IMR-90 (cell line): ENCODE measurements at regions not wholly inside any gene's neighbourhood (a gene's known extent, or its start where the extent isn't known, plus 50 kb on each side); places are given as distances from the start of the nearest gene placed in this dataset.

Experiments
- ATAC-seq: fragments of 200-7000 bp; cut with Tn5 transposase; 2 replicates; pipeline ENCODE4 v1.9.1; 2020; ENCODE audit warnings: low read depth, mild to moderate bottlenecking, moderate library complexity
- BruUV-seq: library from RNA; stranded (reverse); fragments of 400-500 nt; replicated peaks from 2 replicates; lab custom pipeline; 2021; lab: Mats Ljungman, UMichigan
- CTCF ChIA-PET: fragments of 300-600 bp; formaldehyde crosslinking; extraction: SDS; loops from one replicate; lab custom pipeline; 2021; ENCODE audit warnings: antibody characterized with exemption; lab: Yijun Ruan, JAX
- POLR2A ChIA-PET: fragments of 300-600 bp; sonication (Branson Sonifier 250); formaldehyde crosslinking; loops from one replicate; lab custom pipeline; 2022; ENCODE audit warnings: antibody characterized with exemption; ENCODE audit not compliant: unreplicated experiment; lab: Charles Lee
- DNase-seq: peaks from one replicate; pipeline ENCODE4 v3.0.0; 2013
- H2AFZ ChIP-seq: replicated peaks from 2 replicates; pipeline ENCODE3; 2013; ENCODE audit warnings: low read length, mild to moderate bottlenecking; ENCODE audit not compliant: poor library complexity
- H2AK5ac ChIP-seq: 2 replicates; pipeline ENCODE4 v1.6.1; 2013; ENCODE audit warnings: low read depth, low read length, inconsistent platforms
- H2AK9ac ChIP-seq: replicated peaks from 2 replicates; pipeline ENCODE3; 2013; ENCODE audit warnings: mild to moderate bottlenecking, low read depth, low read length, moderate library complexity; ENCODE audit not compliant: poor library complexity
- H2BK120ac ChIP-seq: 2 replicates; pipeline ENCODE4 v1.6.1; 2013; ENCODE audit warnings: low read depth, low read length, inconsistent platforms
- H2BK15ac ChIP-seq: 3 replicates; pipeline ENCODE4 v1.6.1; 2013; ENCODE audit warnings: low read depth, low read length, inconsistent platforms
- H2BK20ac ChIP-seq: 2 replicates; pipeline ENCODE4 v1.6.1; 2013; ENCODE audit warnings: low read depth, mild to moderate bottlenecking, inconsistent platforms, low read length, moderate library complexity
- H2BK5ac ChIP-seq: 2 replicates; pipeline ENCODE4 v1.6.1; 2013; ENCODE audit warnings: mild to moderate bottlenecking, low read depth, low read length, inconsistent platforms; ENCODE audit not compliant: poor library complexity, severe bottlenecking
- H3K14ac ChIP-seq: replicated peaks from 2 replicates; pipeline ENCODE4 v1.6.1; 2013; ENCODE audit warnings: low read depth, low read length, inconsistent platforms
- H3K18ac ChIP-seq: 2 replicates; pipeline ENCODE4 v1.6.1; 2013; ENCODE audit warnings: low read depth, low read length, control low read depth
- H3K23ac ChIP-seq: 2 replicates; pipeline ENCODE4 v1.6.1; 2013; ENCODE audit warnings: low read depth, low read length, inconsistent platforms
- H3K27ac ChIP-seq: 2 replicates; pipeline ENCODE4 v1.5.1; 2013; ENCODE audit warnings: mild to moderate bottlenecking, control low read depth, low read length; ENCODE audit not compliant: insufficient read depth
- H3K27me3 ChIP-seq: 2 replicates; pipeline ENCODE4 v1.6.1; 2013; ENCODE audit warnings: low read length; ENCODE audit not compliant: control insufficient read depth, insufficient read depth
- H3K36me3 ChIP-seq: 2 replicates; pipeline ENCODE4 v1.6.1; 2013; ENCODE audit warnings: low read length, mixed read lengths; ENCODE audit not compliant: control insufficient read depth, insufficient read depth
- H3K4ac ChIP-seq: 2 replicates; pipeline ENCODE4 v1.6.1; 2013; ENCODE audit warnings: low read depth, low read length, inconsistent platforms
- H3K4me1 ChIP-seq: 2 replicates; pipeline ENCODE4 v1.6.1; 2013; ENCODE audit warnings: low read length, mixed read lengths; ENCODE audit not compliant: control insufficient read depth, insufficient read depth
- H3K4me2 ChIP-seq: 2 replicates; pipeline ENCODE4 v1.6.1; 2013; ENCODE audit warnings: low read depth, mild to moderate bottlenecking, control low read depth, low read length, moderate library complexity
- H3K4me3 ChIP-seq: 2 replicates; pipeline ENCODE4 v1.5.1; 2013; ENCODE audit warnings: low read depth, mild to moderate bottlenecking, control low read depth, low read length, moderate library complexity; ENCODE audit not compliant: insufficient read depth
- H3K56ac ChIP-seq: 2 replicates; pipeline ENCODE4 v1.6.1; 2013; ENCODE audit warnings: low read length, inconsistent platforms; ENCODE audit not compliant: insufficient read depth; ENCODE audit errors: extremely low read depth
- H3K79me1 ChIP-seq, 2 experiments: 2 replicates each; pipeline ENCODE4 v1.6.1; 2013; ENCODE audit warnings: low read length in 2 of 2, inconsistent platforms in 1 of 2, low read depth in 1 of 2
- H3K9ac ChIP-seq: 2 replicates; pipeline ENCODE4 v1.6.1; 2013; ENCODE audit warnings: low read depth, low read length, control low read depth
- H3K9me1 ChIP-seq: 2 replicates; pipeline ENCODE4 v1.6.1; 2013; ENCODE audit warnings: low read length, inconsistent platforms; ENCODE audit not compliant: insufficient read depth
- H3K9me3 ChIP-seq: 2 replicates; pipeline ENCODE4 v1.6.1; 2013; ENCODE audit warnings: low read length; ENCODE audit not compliant: control insufficient read depth, insufficient read depth
- H4K20me1 ChIP-seq: 2 replicates; pipeline ENCODE4 v1.6.1; 2013; ENCODE audit warnings: low read length, inconsistent platforms; ENCODE audit not compliant: insufficient read depth
- H4K5ac ChIP-seq: 2 replicates; pipeline ENCODE4 v1.6.1; 2013; ENCODE audit warnings: mild to moderate bottlenecking, low read depth, low read length, control low read depth
- H4K8ac ChIP-seq, 2 experiments: 2 replicates each; pipeline ENCODE4 v1.6.1; 2013; ENCODE audit warnings: low read depth in 2 of 2, low read length in 2 of 2, control low read depth in 1 of 2, inconsistent platforms in 1 of 2
- H4K91ac ChIP-seq: 2 replicates; pipeline ENCODE4 v1.6.1; 2013; ENCODE audit warnings: low read depth, low read length, inconsistent platforms; ENCODE audit not compliant: insufficient read depth
- BHLHE40 ChIP-seq: fragments of 150-350 bp; IDR thresholded peaks from 2 replicates; pipeline ENCODE4 v1.6.1; 2016; ENCODE audit warnings: mild to moderate bottlenecking, low read depth, low read length
- CEBPB ChIP-seq: IDR thresholded peaks from 2 replicates; pipeline ENCODE4 v1.6.1; 2012; ENCODE audit warnings: low read depth, low read length, improper control_type of control experiment
- CHD1 ChIP-seq: IDR thresholded peaks from 2 replicates; pipeline ENCODE4 v1.6.1; 2012; ENCODE audit warnings: low read depth, low read length, improper control_type of control experiment
- MAZ ChIP-seq: IDR thresholded peaks from 2 replicates; pipeline ENCODE4 v1.6.1; 2012; ENCODE audit warnings: low read depth, mild to moderate bottlenecking, low read length, improper control_type of control experiment, moderate library complexity, borderline replicate concordance
- MXI1 ChIP-seq: IDR thresholded peaks from 2 replicates; pipeline ENCODE4 v1.6.1; 2012; ENCODE audit warnings: low read depth, mild to moderate bottlenecking, low read length, moderate library complexity, borderline replicate concordance
- NFE2L2 ChIP-seq: fragments of 150-350 bp; IDR thresholded peaks from 2 replicates; pipeline ENCODE4 v1.6.1; 2016; ENCODE audit warnings: low read depth, mild to moderate bottlenecking, low read length
- POLR2A ChIP-seq: IDR thresholded peaks from 2 replicates; pipeline ENCODE4 v1.6.1; 2012; ENCODE audit warnings: mild to moderate bottlenecking, low read depth, low read length
- RAD21 ChIP-seq: IDR thresholded peaks from 2 replicates; pipeline ENCODE4 v1.6.1; 2012; ENCODE audit warnings: low read length, improper control_type of control experiment
- RFX5 ChIP-seq: IDR thresholded peaks from 2 replicates; pipeline ENCODE4 v1.8.0; 2012; ENCODE audit warnings: low read depth, mild to moderate bottlenecking, low read length, moderate library complexity
- SMC3 ChIP-seq: fragments of 150-350 bp; IDR thresholded peaks from 2 replicates; pipeline ENCODE4 v1.6.1; 2016; ENCODE audit warnings: low read depth, mild to moderate bottlenecking, antibody characterized with exemption, low read length, moderate library complexity
- USF2 ChIP-seq: fragments of 150-350 bp; IDR thresholded peaks from 2 replicates; pipeline ENCODE4 v1.6.1; 2017; ENCODE audit warnings: mild to moderate bottlenecking, antibody characterized with exemption, low read length, low read depth
- WGBS, 2 experiments: methylation state at CpG; one replicate each; pipeline versions ENCODE4 v1.1.5 to v1.1.7; 2013; ENCODE audit warnings: missing lambda C conversion rate in 2 of 2; ENCODE audit not compliant: insufficient read length in 1 of 2; ENCODE audit errors: extremely low coverage in 2 of 2; 5-methylcytosine and 5-hydroxymethylcytosine counted together
- dilution Hi-C: fragments of 300-500 bp; cut with HindIII; formaldehyde crosslinking; loops from one replicate; pipeline ENCODE4 v1.14.3; 2018; ENCODE audit warnings: low sequenced_read_pairs; ENCODE audit not compliant: unreplicated experiment
- in situ Hi-C: fragments of 300-500 bp; cut with MboI; formaldehyde crosslinking; loops from 3 replicates; pipeline ENCODE4 v1.14.3; 2019; ENCODE audit warnings: low sequenced_read_pairs, inconsistent platforms, mixed read lengths
- intact Hi-C: fragments of 100-400 bp; cut with micrococcal nuclease; formaldehyde crosslinking; loops from 2 replicates; pipeline ENCODE4 v1.10.0; 2022

GRCh38 chr13:31639443-31640163, 99.7 kb upstream of the RXFP2 start:
- H3K36me3 ChIP-seq, result no peaks in the 10 kb centered on the region
- no peaks in the 10 kb centered on the region for H3K9me3 ChIP-seq
- no peak overlapping the region for H2AK9ac ChIP-seq
- WGBS, 2 experiments, result no CpG with 5 or more reads among the region's 5 CpGs
- DNase-seq (peak; percentile 7), ATAC-seq (no peak)
- no peak overlapping the region for H2BK15ac ChIP-seq
- no TSS peak for BruUV-seq
- H2BK120ac ChIP-seq, result no peak overlapping the region
- no peaks in the 10 kb centered on the region for H3K4me1 ChIP-seq
- no peaks in the 10 kb centered on the region for H3K9me1 ChIP-seq
- H3K14ac ChIP-seq, result no peak overlapping the region
- no peaks in the 10 kb centered on the region for H3K79me1 ChIP-seq
- H3K4me2 ChIP-seq, result no peak overlapping the region
- intact Hi-C loops (no loop called here), in situ Hi-C loops (no loop called here), dilution Hi-C loops (no loop called here)
- H3K9ac ChIP-seq, result no peak overlapping the region
- no peaks in the 10 kb centered on the region for H4K20me1 ChIP-seq
- ChIA-PET CTCF (no interaction called here), POLR2A (no interaction called here)
- H2BK20ac ChIP-seq, result no peak overlapping the region
- no peak overlapping the region for H4K8ac ChIP-seq
- no peak overlapping the region for H3K27ac ChIP-seq
- H3K4me3 ChIP-seq, result no peak overlapping the region
- no peak overlapping the region for H4K91ac ChIP-seq
- no peaks in the 10 kb centered on the region for H3K27me3 ChIP-seq
- H2BK5ac ChIP-seq, result no peak overlapping the region
- no peak overlapping the region for H2AK5ac ChIP-seq
- no peak overlapping the region for H2AFZ ChIP-seq
- H4K5ac ChIP-seq, result no peak overlapping the region
- H3K18ac ChIP-seq, result no peak overlapping the region
- TF ChIP-seq MAZ, result no peak
- no peak for TF ChIP-seq NFE2L2
- TF ChIP-seq BHLHE40, result no peak
- no peak for TF ChIP-seq SMC3
- no peak for TF ChIP-seq MXI1
- TF ChIP-seq RFX5, result no peak
- no peak for TF ChIP-seq CHD1
- TF ChIP-seq RAD21, result no peak
- no peak for TF ChIP-seq USF2
- no peak for TF ChIP-seq POLR2A
- no peak for TF ChIP-seq CEBPB
- no peak overlapping the region for H3K56ac ChIP-seq
- H3K23ac ChIP-seq, result no peak overlapping the region
- H3K4ac ChIP-seq, result no peak overlapping the region
